Lower lobe of right lung (tissue), 2 donors: ENCODE measurements at regions not wholly inside any gene's neighbourhood (a gene's known extent, or its start where the extent isn't known, plus 50 kb on each side); places are given as distances from the start of the nearest gene placed in this dataset.
A peak's percentile ranks its signal among the peaks of the same experiment; 100 is the strongest.
"Not testable (repeated sequence)": the region's sequence is repeated elsewhere in the genome, so short reads cannot be mapped to it uniquely, and the experiment has no call there.

ENCODE experiments used
- ATAC-seq, 2 donors: fragments of 200-7000 bp; cut with Tn5 transposase; one replicate each; pipeline ENCODE4 v1.9.1; 2020 to 2022; ENCODE audit warnings: mild to moderate bottlenecking in 2 of 2, moderate library complexity in 2 of 2
- DNase-seq: peaks from one replicate; pipeline ENCODE4 v3.0.0-alpha.2; 2020
- H3K27ac ChIP-seq: fragments of 200-600 bp; one replicate; pipeline ENCODE4 v1.8.0; 2022
- H3K27me3 ChIP-seq: fragments of 200-600 bp; one replicate; pipeline ENCODE4 v1.8.0; 2022; ENCODE audit warnings: low read depth
- H3K36me3 ChIP-seq: fragments of 200-600 bp; one replicate; pipeline ENCODE4 v1.8.0; 2022; ENCODE audit warnings: mild to moderate bottlenecking
- H3K4me1 ChIP-seq: fragments of 200-600 bp; one replicate; pipeline ENCODE4 v1.8.0; 2022
- H3K4me3 ChIP-seq: fragments of 200-600 bp; one replicate; pipeline ENCODE4 v1.8.0; 2022; ENCODE audit warnings: mild to moderate bottlenecking
- H3K9me3 ChIP-seq: fragments of 200-600 bp; one replicate; pipeline ENCODE4 v1.8.0; 2022
- intact Hi-C: fragments of 100-400 bp; cut with DNase I; formaldehyde crosslinking; loops from one replicate; pipeline ENCODE4 v1.11.0; 2022
- TF ChIP-seq, protein P1 (sequence below): fragments of 200-600 bp; IDR thresholded peaks from one replicate; pipeline ENCODE4 v1.8.0; 2022; ENCODE audit warnings: antibody characterized with exemption, mild to moderate bottlenecking
- donor health status: DM: no; HTN: yes; CAD: no; lungs with severe emphysema.

DNA sequence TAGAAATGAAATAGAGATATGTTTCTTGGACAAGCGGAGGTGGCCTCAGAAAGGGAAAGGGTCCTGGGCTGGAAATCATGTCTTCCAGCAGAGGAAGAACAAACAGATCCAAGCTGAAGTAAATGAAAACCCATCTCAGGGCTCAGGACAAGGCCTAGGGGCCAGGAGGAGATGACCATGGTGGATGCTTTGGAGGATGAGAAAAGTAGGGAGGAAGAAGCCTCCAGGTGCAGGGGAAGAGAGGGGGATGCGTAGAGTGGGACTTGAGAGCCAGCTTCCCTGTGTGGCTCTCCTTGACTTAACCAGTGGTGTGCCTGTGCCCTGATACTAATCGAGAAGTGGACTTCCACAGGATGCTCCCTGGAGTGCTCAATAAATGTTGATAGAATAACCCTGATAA lies 203.2 kb downstream of the FAM43A start:
- Histone ChIP-seq H3K27me3 (no peaks in the 10 kb centered on the region), H3K36me3 (no peaks in the 10 kb centered on the region), H3K4me3 (no peak overlapping the region), H3K27ac (no peak overlapping the region), H3K4me1 (no peaks in the 10 kb centered on the region), H3K9me3 (peaks cover 7% of the 10 kb centered on the region)
- DNase-seq = no peak
- TF ChIP-seq, protein P1, sequence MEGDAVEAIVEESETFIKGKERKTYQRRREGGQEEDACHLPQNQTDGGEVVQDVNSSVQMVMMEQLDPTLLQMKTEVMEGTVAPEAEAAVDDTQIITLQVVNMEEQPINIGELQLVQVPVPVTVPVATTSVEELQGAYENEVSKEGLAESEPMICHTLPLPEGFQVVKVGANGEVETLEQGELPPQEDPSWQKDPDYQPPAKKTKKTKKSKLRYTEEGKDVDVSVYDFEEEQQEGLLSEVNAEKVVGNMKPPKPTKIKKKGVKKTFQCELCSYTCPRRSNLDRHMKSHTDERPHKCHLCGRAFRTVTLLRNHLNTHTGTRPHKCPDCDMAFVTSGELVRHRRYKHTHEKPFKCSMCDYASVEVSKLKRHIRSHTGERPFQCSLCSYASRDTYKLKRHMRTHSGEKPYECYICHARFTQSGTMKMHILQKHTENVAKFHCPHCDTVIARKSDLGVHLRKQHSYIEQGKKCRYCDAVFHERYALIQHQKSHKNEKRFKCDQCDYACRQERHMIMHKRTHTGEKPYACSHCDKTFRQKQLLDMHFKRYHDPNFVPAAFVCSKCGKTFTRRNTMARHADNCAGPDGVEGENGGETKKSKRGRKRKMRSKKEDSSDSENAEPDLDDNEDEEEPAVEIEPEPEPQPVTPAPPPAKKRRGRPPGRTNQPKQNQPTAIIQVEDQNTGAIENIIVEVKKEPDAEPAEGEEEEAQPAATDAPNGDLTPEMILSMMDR = no peak
- intact Hi-C loops = no loop called here
- no peak for ATAC-seq

- no peaks in the 10 kb centered on the region for H3K27me3 ChIP-seq
Measured at GRCh38 chr3:194890091-194890490, 204.4 kb downstream of the FAM43A start.

DNA sequence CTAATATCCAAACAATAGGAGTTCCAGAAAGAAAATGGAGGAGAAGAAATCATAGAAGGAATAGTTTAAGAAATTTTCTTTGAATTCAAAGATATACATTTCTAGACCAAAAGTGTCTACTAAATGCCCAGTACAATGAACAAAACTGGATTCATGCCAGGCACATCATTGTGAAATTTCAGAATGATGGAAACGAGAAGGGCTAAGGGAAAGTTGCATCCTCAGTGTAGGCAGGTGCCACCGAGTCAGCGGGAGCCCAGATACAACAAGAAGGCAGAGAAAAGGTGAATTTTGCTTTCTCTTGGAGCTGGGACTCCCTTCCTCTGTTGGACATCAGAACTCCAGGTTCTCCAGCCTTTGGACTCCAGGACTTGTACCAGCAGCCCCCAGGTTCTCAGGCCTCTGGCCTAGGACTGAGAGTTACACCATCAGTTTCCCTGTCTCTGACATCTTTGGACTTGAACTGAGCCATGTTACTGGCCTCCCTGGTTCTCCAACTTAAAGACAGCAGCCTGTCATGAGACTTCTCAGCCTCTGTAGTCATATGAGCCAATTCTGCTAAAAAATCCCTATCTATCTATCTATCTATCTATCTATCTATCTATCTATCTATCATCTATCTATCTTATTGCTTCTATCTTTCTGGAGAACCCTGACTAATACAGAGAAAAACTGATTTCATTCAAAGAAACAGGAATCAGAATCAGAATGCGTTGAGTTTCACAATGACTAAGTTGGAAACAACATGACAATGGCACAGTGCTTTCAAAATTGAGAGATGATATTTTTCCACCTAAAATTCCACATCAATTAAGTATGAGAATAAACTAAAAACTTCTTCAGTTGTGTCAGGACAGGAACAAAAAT lies 207.7 kb downstream of the FAM43A start:
- no peak for ATAC-seq
- intact Hi-C loops = no loop called here
- H3K4me1 ChIP-seq = no peaks in the 10 kb centered on the region
- no peak for DNase-seq
- H3K9me3 ChIP-seq = peaks cover 7% of the 10 kb centered on the region
- H3K36me3 ChIP-seq = no peaks in the 10 kb centered on the region
- H3K27ac ChIP-seq = no peak overlapping the region
- TF ChIP-seq, protein P1 = no peak
- no peak overlapping the region for H3K4me3 ChIP-seq
- no peaks in the 10 kb centered on the region for H3K27me3 ChIP-seq

More at GRCh38 chr3:194890091-194890490, 204.4 kb downstream of the FAM43A start:
- ATAC-seq = no peak
- no peak overlapping the region for H3K27ac ChIP-seq
- TF ChIP-seq, protein P1 = no peak
- H3K4me3 ChIP-seq = no peak overlapping the region
- no peaks in the 10 kb centered on the region for H3K4me1 ChIP-seq
- DNase-seq = no peak
- intact Hi-C loops = no loop called here
- no peaks in the 10 kb centered on the region for H3K36me3 ChIP-seq
- peaks cover 7% of the 10 kb centered on the region for H3K9me3 ChIP-seq

DNA sequence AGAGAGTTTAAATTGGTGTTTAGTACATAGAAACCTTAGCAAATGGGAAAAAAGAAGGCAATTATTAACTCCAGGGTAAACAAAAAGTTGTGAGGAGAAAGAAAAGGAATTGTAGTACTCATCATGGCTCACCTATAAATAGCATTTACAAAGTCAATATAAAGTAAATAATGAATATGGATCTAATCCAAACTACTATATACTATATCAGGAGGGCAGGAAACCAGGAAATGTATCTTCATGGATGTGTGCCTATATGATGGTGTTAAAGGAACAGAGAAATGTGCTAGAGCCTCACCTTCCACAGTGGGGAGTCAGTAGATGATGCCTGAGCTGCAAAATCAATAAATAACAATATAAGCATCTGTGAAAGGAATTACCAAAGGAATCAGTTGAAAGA lies 208.9 kb downstream of the FAM43A start:
- Histone ChIP-seq H3K4me1 (no peaks in the 10 kb centered on the region), H3K9me3 (peaks cover 7% of the 10 kb centered on the region), H3K36me3 (no peaks in the 10 kb centered on the region), H3K27me3 (no peaks in the 10 kb centered on the region), H3K27ac (no peak overlapping the region), H3K4me3 (no peak overlapping the region)
- no peak for ATAC-seq
- intact Hi-C loops = no loop called here
- TF ChIP-seq, protein P1 = no peak
- no peak for DNase-seq

DNA sequence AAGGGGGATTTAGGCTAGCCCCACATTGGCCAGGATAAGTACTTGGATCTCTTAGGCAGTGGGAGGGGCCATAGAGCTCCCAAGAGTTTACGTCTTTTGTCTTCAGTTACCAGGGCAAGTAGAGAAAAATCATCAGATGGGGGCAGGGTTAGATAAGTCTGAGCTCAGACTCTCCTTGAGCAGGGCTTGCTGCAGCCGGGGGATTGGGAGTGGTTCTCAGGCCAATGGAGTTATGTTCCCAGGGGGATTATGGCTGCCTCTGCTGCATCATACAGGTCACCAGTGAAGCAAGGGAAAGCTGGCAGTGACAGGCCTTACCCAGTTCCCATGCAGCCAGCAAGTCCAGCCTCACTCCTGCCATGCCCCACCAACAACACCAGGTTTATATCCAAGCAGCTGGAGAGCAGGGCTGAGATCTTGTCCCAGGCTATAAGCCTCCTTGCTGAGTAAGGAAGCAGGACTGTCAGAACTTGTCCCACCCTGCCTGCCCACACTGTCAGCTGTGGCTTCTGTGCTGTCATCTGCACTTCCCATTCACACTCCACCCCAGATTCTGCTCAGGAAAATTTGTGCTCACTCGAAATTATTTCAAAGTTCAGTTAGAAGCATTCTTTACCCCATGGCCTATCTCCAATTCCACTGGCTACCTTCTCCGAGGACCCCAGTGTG lies 215.3 kb downstream of the FAM43A start:
- intact Hi-C loops = no loop called here
- no peaks in the 10 kb centered on the region for H3K36me3 ChIP-seq
- DNase-seq (no peak), ATAC-seq (peak in 1 of 2 donors; percentile 43)
- H3K4me3 ChIP-seq = no peak overlapping the region
- H3K9me3 ChIP-seq = no peaks in the 10 kb centered on the region
- no peaks in the 10 kb centered on the region for H3K27me3 ChIP-seq
- no peak overlapping the region for H3K27ac ChIP-seq
- no peaks in the 10 kb centered on the region for H3K4me1 ChIP-seq
- TF ChIP-seq, protein P1 = no peak

- intact Hi-C loops, ATAC-seq, H3K4me1 ChIP-seq: not testable (repeated sequence)
Measured at GRCh38 chr3:194903447-194903846, 217.8 kb downstream of the FAM43A start.

GRCh38 chr3:194904999-194905398 lies 219.3 kb downstream of the FAM43A start:
- intact Hi-C loops, H3K36me3 ChIP-seq: not testable (repeated sequence)

More at GRCh38 chr3:194903447-194903846, 217.8 kb downstream of the FAM43A start:
- not testable (repeated sequence) for H3K4me3 ChIP-seq, DNase-seq, H3K36me3 ChIP-seq, H3K9me3 ChIP-seq, H3K27me3 ChIP-seq, H3K27ac ChIP-seq

More at GRCh38 chr3:194904999-194905398, 219.3 kb downstream of the FAM43A start:
- ATAC-seq, H3K9me3 ChIP-seq, H3K4me1 ChIP-seq, H3K27ac ChIP-seq, DNase-seq, H3K27me3 ChIP-seq, H3K4me3 ChIP-seq: not testable (repeated sequence)
